Endothelial cell (in vitro differentiated cells): ENCODE measurements at regions not wholly inside any gene's neighbourhood (a gene's known extent, or its start where the extent isn't known, plus 50 kb on each side); places are given as distances from the start of the nearest gene placed in this dataset.

Source experiments
- DNase-seq: peaks from one replicate; pipeline ENCODE4 v3.0.0; 2021; ENCODE audit warnings: low spot score
- H3K27ac Mint-ChIP-seq: one replicate; pipeline ENCODE4 v1.8.0; 2021; ENCODE audit warnings: mixed read lengths, inconsistent platforms; ENCODE audit not compliant: unreplicated experiment
- H3K27me3 Mint-ChIP-seq: one replicate; pipeline ENCODE4 v1.8.0; 2021; ENCODE audit warnings: mild to moderate bottlenecking, moderate library complexity, mixed read lengths, inconsistent platforms; ENCODE audit not compliant: unreplicated experiment
- H3K36me3 Mint-ChIP-seq: one replicate; pipeline ENCODE4 v1.8.0; 2021; ENCODE audit warnings: mild to moderate bottlenecking, low read depth, mixed read lengths, inconsistent platforms; ENCODE audit not compliant: unreplicated experiment
- H3K4me1 Mint-ChIP-seq: one replicate; pipeline ENCODE4 v1.8.0; 2021; ENCODE audit warnings: mild to moderate bottlenecking, mixed read lengths, inconsistent platforms; ENCODE audit not compliant: unreplicated experiment
- H3K4me3 Mint-ChIP-seq: one replicate; pipeline ENCODE4 v1.8.0; 2021; ENCODE audit warnings: mild to moderate bottlenecking, mixed read lengths, inconsistent platforms; ENCODE audit not compliant: unreplicated experiment
- H3K9me3 Mint-ChIP-seq: one replicate; pipeline ENCODE4 v1.8.0; 2021; ENCODE audit warnings: mixed read lengths, inconsistent platforms; ENCODE audit not compliant: unreplicated experiment
- CTCF ChIP-seq: fragments of 200-600 bp; sonication (generic); IDR thresholded peaks from one replicate; pipeline ENCODE4 v1.5.0; 2021; ENCODE audit warnings: antibody characterized with exemption; ENCODE audit not compliant: unreplicated experiment

GRCh38 chr1:25167269-25168192 is 64.8 kb downstream of the SYF2 start:
- Mint-ChIP-seq H3K9me3 (no peaks in the 10 kb centered on the region), H3K27me3 (peaks cover 1% of the 10 kb centered on the region), H3K27ac (no peak overlapping the region), H3K4me3 (no peak overlapping the region), H3K36me3 (no peaks in the 10 kb centered on the region), H3K4me1 (no peaks in the 10 kb centered on the region)
- DNase-seq, result no peak
- TF ChIP-seq CTCF, result no peak

- H3K27ac Mint-ChIP-seq, result no peak overlapping the region
- no peak overlapping the region for H3K4me3 Mint-ChIP-seq
- no peaks in the 10 kb centered on the region for H3K9me3 Mint-ChIP-seq
- no peaks in the 10 kb centered on the region for H3K36me3 Mint-ChIP-seq
- no peaks in the 10 kb centered on the region for H3K4me1 Mint-ChIP-seq
- peaks cover 1% of the 10 kb centered on the region for H3K27me3 Mint-ChIP-seq
- no peak for DNase-seq
- TF ChIP-seq CTCF, result no peak
These were observed 65.5 kb downstream of the SYF2 start for GRCh38 chr1:25166847-25167246.

GRCh38 chr1:25163986-25164385 is 68.3 kb downstream of the SYF2 start:
- H3K27me3 Mint-ChIP-seq, result no peaks in the 10 kb centered on the region
- DNase-seq, result no peak
- H3K9me3 Mint-ChIP-seq, result no peaks in the 10 kb centered on the region
- no peak for TF ChIP-seq CTCF
- H3K36me3 Mint-ChIP-seq, result no peaks in the 10 kb centered on the region
- no peak overlapping the region for H3K4me3 Mint-ChIP-seq
- no peaks in the 10 kb centered on the region for H3K4me1 Mint-ChIP-seq
- H3K27ac Mint-ChIP-seq, result no peak overlapping the region

- Mint-ChIP-seq H3K27ac (no peak overlapping the region), H3K4me3 (no peak overlapping the region), H3K36me3 (no peaks in the 10 kb centered on the region), H3K27me3 (no peaks in the 10 kb centered on the region), H3K9me3 (no peaks in the 10 kb centered on the region), H3K4me1 (no peaks in the 10 kb centered on the region)
- no peak for TF ChIP-seq CTCF
- DNase-seq, result no peak
These were observed 70.3 kb downstream of the SYF2 start for GRCh38 chr1:25161981-25162380.

GRCh38 chr1:25157846-25158245 is 74.5 kb downstream of the SYF2 start:
- DNase-seq, result no peak
- H3K4me1 Mint-ChIP-seq, result no peaks in the 10 kb centered on the region
- H3K36me3 Mint-ChIP-seq, result no peaks in the 10 kb centered on the region
- TF ChIP-seq CTCF, result no peak
- no peak overlapping the region for H3K4me3 Mint-ChIP-seq
- no peaks in the 10 kb centered on the region for H3K27me3 Mint-ChIP-seq
- no peak overlapping the region for H3K27ac Mint-ChIP-seq
- no peaks in the 10 kb centered on the region for H3K9me3 Mint-ChIP-seq
